ENCODE measurements at regions not wholly inside any gene's neighbourhood (a gene's known extent, or its start where the extent isn't known, plus 50 kb on each side); places are given as distances from the start of the nearest gene placed in this dataset.

- no peak for ATAC-seq
- FAIRE-seq: no peak
- ChIA-PET POLR2A (no interaction called here), CTCF (no interaction called here)
- 11% methylated on average over 3 of the region's 3 CpGs for whole genome bisulfite sequencing (ENCODE audit: missing lambda C conversion rate)
- H3K9me3 ChIP-seq: 0 out of 3 replicates have a peak, but pooled peaks cover 2% of the 10 kb centered on the region
- H3K4me3 ChIP-seq: no peak overlapping the region
- TF ChIP-seq PHF8 (IDR thresholded peaks at IDR 0.05; ENCODE audit: borderline replicate concordance, low read depth): no peak
- TF ChIP-seq ZC3H11A (IDR thresholded peaks at IDR 0.05): no peak
- TF ChIP-seq EP300 (IDR thresholded peaks at IDR 0.05): no peak
- no peak for TF ChIP-seq ZNF302 (CRISPR knock-in tag; IDR thresholded peaks at IDR 0.05)
- TF ChIP-seq REST (IDR thresholded peaks at IDR 0.05): no peak
- TF ChIP-seq POLR2A (IDR thresholded peaks at IDR 0.05; ENCODE audit: low read length): no peak
- TF ChIP-seq NR3C1 (IDR thresholded peaks at IDR 0.05): no peak
- no peak for TF ChIP-seq TFCP2L1 (CRISPR knock-in tag; IDR thresholded peaks at IDR 0.05)
- no peak for TF ChIP-seq CEBPB (IDR thresholded peaks at IDR 0.05)
- no peak for TF ChIP-seq HEYL (CRISPR knock-in tag; IDR thresholded peaks at IDR 0.05)
- TF ChIP-seq SREBF2 (IDR thresholded peaks at IDR 0.05): no peak
- TF ChIP-seq MAZ (IDR thresholded peaks at IDR 0.05; ENCODE audit: borderline replicate concordance, low read depth, low read length): no peak
- no peak for TF ChIP-seq CTCF (IDR thresholded peaks at IDR 0.05)
- no peak for TF ChIP-seq KDM5A (IDR thresholded peaks at IDR 0.05)
- TF ChIP-seq HOXA7 (CRISPR knock-in tag; IDR thresholded peaks at IDR 0.05): no peak
- no peak for TF ChIP-seq MAX (IDR thresholded peaks at IDR 0.05)
- no peak for TF ChIP-seq EHMT2 (IDR thresholded peaks at IDR 0.05; ENCODE audit: low read depth)
- no peak overlapping the region for H3K27ac ChIP-seq
- DNase-seq (ENCODE audit: low read depth in 1 of 2, low spot score in 1 of 2): no peak
- no peak overlapping the region for H3K4me2 ChIP-seq
- no peaks in the 10 kb centered on the region for H3K4me1 ChIP-seq
Observed at GRCh38 chr2:59856391-59856790, 697.1 kb downstream of the BCL11A start.

GRCh38 chr2:59853032-59853431 lies 700.4 kb downstream of the BCL11A start:
- 6% methylated on average over 4 of the region's 4 CpGs for WGBS (ENCODE audit: missing lambda C conversion rate)
- Histone ChIP-seq H3K27ac (no peak overlapping the region), H3K4me2 (no peak overlapping the region), H3K4me3 (no peak overlapping the region), H3K9me3 (no peaks in the 10 kb centered on the region), H3K4me1 (no peaks in the 10 kb centered on the region)
- ATAC-seq (no peak), FAIRE-seq (no peak), DNase-seq (ENCODE audit: low read depth in 1 of 2, low spot score in 1 of 2) (no peak)
- ChIA-PET POLR2A (no interaction called here), CTCF (no interaction called here)
- TF ChIP-seq HDAC2 (IDR thresholded peaks at IDR 0.05) (no peak), TFCP2L1 (CRISPR knock-in tag; IDR thresholded peaks at IDR 0.05) (no peak), EHF (CRISPR knock-in tag; IDR thresholded peaks at IDR 0.05) (no peak), ZFP36 (IDR thresholded peaks at IDR 0.05; ENCODE audit: borderline replicate concordance, partially characterized antibody) (no peak), EP300 (IDR thresholded peaks at IDR 0.05) (no peak), ZC3H11A (IDR thresholded peaks at IDR 0.05) (no peak), RNF2 (IDR thresholded peaks at IDR 0.05; ENCODE audit: borderline replicate concordance, low read depth) (no peak)

Data from A549 (cell line).